Cardiac muscle cell (in vitro differentiated cells and primary cell): ENCODE measurements at regions not wholly inside any gene's neighbourhood (a gene's known extent, or its start where the extent isn't known, plus 50 kb on each side); places are given as distances from the start of the nearest gene placed in this dataset.

Experiments
- DNase-seq, 2 donors: peaks; one replicate each; pipeline versions ENCODE4 v3.0.0 to v3.0.0-alpha.2; 2010 to 2017; ENCODE audit warnings: low read depth in 1 of 2, low spot score in 1 of 2
- H3K27ac ChIP-seq: fragments of 200-600 bp; sonication (generic); 2 replicates; pipeline ENCODE4 v1.5.1; 2016
- H3K27me3 ChIP-seq: fragments of 200-600 bp; sonication (generic); 2 replicates; pipeline ENCODE4 v1.6.0; 2016; ENCODE audit warnings: control low read depth
- H3K36me3 ChIP-seq: fragments of 200-600 bp; sonication (generic); 2 replicates; pipeline ENCODE4 v1.5.1; 2016; ENCODE audit warnings: control low read depth
- H3K4me1 ChIP-seq: fragments of 200-600 bp; sonication (generic); 2 replicates; pipeline ENCODE4 v1.8.1; 2017; ENCODE audit warnings: low read depth, mild to moderate bottlenecking, mixed run types
- H3K4me3 ChIP-seq: fragments of 200-600 bp; sonication (generic); 2 replicates; pipeline ENCODE4 v1.5.1; 2016; ENCODE audit warnings: mild to moderate bottlenecking
- H3K9me3 ChIP-seq: fragments of 200-600 bp; sonication (generic); 2 replicates; pipeline ENCODE4 v1.5.1; 2017; ENCODE audit warnings: low read depth, mild to moderate bottlenecking, control low read depth
- TF ChIP-seq, protein P1 (sequence below): IDR thresholded peaks from 2 replicates; pipeline ENCODE4 v1.5.1; 2012; ENCODE audit warnings: low read depth, mild to moderate bottlenecking, low read length

DNA sequence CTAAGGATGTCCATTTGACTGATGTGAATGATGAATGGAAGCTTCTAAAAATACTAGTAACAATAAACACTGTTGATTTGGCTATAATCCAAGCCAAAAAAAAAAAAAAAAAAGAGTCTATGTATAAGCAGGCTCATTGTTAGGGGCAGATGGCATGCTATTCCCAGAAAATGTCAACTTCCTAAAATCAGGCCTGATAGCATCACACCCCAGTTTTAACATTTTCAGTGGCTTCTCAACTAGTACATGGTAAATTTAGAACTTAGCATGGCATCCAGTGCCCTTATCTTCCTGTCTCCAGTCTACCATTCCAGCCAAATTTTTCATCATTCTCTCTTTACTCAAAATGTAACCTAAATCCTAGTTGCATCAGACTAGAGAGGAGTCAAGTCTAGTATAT, 288.2 kb upstream of the ZNF385D start:
- TF ChIP-seq, protein P1, sequence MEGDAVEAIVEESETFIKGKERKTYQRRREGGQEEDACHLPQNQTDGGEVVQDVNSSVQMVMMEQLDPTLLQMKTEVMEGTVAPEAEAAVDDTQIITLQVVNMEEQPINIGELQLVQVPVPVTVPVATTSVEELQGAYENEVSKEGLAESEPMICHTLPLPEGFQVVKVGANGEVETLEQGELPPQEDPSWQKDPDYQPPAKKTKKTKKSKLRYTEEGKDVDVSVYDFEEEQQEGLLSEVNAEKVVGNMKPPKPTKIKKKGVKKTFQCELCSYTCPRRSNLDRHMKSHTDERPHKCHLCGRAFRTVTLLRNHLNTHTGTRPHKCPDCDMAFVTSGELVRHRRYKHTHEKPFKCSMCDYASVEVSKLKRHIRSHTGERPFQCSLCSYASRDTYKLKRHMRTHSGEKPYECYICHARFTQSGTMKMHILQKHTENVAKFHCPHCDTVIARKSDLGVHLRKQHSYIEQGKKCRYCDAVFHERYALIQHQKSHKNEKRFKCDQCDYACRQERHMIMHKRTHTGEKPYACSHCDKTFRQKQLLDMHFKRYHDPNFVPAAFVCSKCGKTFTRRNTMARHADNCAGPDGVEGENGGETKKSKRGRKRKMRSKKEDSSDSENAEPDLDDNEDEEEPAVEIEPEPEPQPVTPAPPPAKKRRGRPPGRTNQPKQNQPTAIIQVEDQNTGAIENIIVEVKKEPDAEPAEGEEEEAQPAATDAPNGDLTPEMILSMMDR = no peak

DNA sequence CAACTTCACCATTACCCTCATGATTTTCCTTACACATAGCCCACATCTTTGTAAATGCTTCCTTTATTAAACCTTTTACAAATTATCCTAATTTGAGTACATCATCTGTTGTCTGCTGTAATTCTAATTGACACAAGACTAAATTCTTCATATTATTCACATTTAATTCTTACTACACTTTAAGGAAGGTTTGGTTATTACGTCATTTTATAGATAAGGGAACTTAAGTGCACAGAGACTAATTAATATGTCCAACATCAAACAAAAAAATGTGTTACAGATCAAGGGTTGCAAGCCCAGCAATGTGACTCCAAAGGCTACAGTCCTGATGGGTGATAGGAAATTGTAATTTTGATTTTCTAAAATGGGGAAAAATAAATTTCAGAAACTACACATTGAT, 289.1 kb upstream of the ZNF385D start:
- TF ChIP-seq, protein P1 = no peak
- Histone ChIP-seq H3K4me3 (no peak overlapping the region), H3K36me3 (no peaks in the 10 kb centered on the region), H3K27me3 (no peaks in the 10 kb centered on the region), H3K27ac (no peak overlapping the region), H3K4me1 (no peaks in the 10 kb centered on the region), H3K9me3 (no peaks in the 10 kb centered on the region)
- no peak for DNase-seq

More for the DNA sequence above, 288.2 kb upstream of the ZNF385D start:
- Histone ChIP-seq H3K4me1 (no peaks in the 10 kb centered on the region), H3K27me3 (no peaks in the 10 kb centered on the region), H3K27ac (no peak overlapping the region), H3K36me3 (no peaks in the 10 kb centered on the region), H3K4me3 (no peak overlapping the region), H3K9me3 (no peaks in the 10 kb centered on the region)
- DNase-seq = no peak

DNA sequence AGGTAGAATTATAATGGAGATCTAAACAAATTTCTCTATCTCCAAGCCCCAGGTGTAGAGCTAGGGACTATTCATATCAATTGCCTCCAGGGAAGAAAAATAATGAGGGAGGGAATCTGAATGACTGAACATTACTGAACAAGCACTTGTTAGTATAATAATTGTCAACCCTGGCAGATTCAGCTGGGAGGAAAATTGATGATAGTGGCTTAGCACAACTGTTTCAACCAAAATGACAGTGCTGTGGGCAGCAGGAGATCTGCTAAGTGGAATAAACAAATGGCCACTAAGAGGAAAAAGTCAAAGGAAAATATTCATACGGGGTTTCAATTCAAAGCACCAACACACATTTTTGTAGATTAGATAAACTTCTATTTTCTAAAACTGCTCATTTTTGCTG, 294.9 kb upstream of the ZNF385D start:
- TF ChIP-seq, protein P1 = no peak
- DNase-seq = no peak
- H3K4me3 ChIP-seq = no peak overlapping the region
- no peak overlapping the region for H3K27ac ChIP-seq
- no peaks in the 10 kb centered on the region for H3K36me3 ChIP-seq
- no peaks in the 10 kb centered on the region for H3K4me1 ChIP-seq
- H3K9me3 ChIP-seq = no peaks in the 10 kb centered on the region
- no peaks in the 10 kb centered on the region for H3K27me3 ChIP-seq

DNA sequence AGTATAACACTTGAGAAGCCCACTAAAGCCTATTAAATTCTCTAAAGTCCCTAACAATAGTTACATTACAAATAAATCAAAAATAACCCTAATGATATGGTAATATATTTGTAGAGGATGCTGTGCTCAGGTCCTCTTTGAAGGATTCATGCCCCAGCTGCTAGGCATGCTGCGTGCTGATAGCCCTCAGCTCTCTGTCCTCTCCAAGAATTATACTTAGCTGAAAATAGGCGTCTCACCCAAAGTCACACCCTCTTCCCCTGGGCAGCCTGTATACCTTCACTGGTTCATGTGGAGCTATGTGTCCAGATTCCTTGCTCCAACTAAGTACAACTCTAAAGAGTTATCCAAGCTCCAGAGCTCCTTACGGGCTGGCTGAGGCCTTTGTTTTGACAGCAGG, 312.5 kb upstream of the ZNF385D start:
- Histone ChIP-seq H3K27me3 (no peaks in the 10 kb centered on the region), H3K36me3 (no peaks in the 10 kb centered on the region), H3K4me3 (no peak overlapping the region), H3K4me1 (no peaks in the 10 kb centered on the region), H3K27ac (no peak overlapping the region), H3K9me3 (no peaks in the 10 kb centered on the region)
- no peak for DNase-seq
- TF ChIP-seq, protein P1 = no peak

DNA sequence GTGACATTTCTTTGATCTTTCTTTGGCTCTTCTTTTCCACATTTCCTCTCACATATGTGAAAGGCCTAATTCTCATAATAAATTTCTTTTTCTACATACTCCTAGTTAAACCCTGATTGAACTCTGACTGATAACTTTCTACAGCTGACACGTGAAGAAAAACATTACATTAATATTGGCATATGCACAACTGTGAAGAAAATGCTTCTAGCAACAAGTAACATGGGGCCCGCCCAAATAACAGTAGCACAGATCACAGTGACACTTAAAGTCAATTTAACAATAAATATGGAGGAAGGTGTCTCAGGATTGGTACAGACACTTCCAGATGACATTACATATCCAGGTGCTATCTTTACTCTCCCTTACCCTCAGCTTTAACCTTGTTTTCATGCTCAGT, 317.6 kb upstream of the ZNF385D start:
- no peaks in the 10 kb centered on the region for H3K9me3 ChIP-seq
- TF ChIP-seq, protein P1 = no peak
- no peak for DNase-seq

DNA sequence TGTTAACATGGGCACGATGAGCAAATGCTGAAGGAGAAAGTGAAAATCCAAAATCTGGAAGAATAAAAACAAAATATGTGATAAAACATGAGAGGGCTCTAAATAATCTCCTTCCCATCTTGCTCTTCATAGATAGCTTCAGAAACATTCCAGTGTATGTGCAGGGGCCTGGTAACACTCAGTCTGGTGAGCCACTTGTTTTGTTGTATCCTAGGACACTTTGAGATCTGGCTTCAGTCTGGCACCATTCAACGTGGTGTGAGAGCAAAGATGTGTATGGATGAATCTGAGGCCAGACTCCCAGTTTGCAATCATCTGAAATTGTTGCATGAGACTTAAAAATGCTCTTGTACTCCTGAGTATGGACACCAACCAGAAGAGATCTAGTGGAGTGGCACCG, 337.2 kb upstream of the ZNF385D start:
- no peak for DNase-seq
- Histone ChIP-seq H3K4me3 (no peak overlapping the region), H3K27me3 (no peaks in the 10 kb centered on the region), H3K9me3 (no peaks in the 10 kb centered on the region), H3K4me1 (no peaks in the 10 kb centered on the region), H3K27ac (no peak overlapping the region), H3K36me3 (no peaks in the 10 kb centered on the region)
- TF ChIP-seq, protein P1 = no peak

More for the DNA sequence above, 317.6 kb upstream of the ZNF385D start:
- no peaks in the 10 kb centered on the region for H3K36me3 ChIP-seq
- no peaks in the 10 kb centered on the region for H3K4me1 ChIP-seq
- H3K4me3 ChIP-seq = no peak overlapping the region
- H3K27me3 ChIP-seq = no peaks in the 10 kb centered on the region
- H3K27ac ChIP-seq = no peak overlapping the region
